Endothelial cell (in vitro differentiated cells): ENCODE measurements at regions not wholly inside any gene's neighbourhood (a gene's known extent, or its start where the extent isn't known, plus 50 kb on each side); places are given as distances from the start of the nearest gene placed in this dataset.
"Not testable (repeated sequence)": the region's sequence is repeated elsewhere in the genome, so short reads cannot be mapped to it uniquely, and the experiment has no call there.

Experiments used
- DNase-seq: peaks from one replicate; pipeline ENCODE4 v3.0.0; 2021; ENCODE audit warnings: low spot score
- H3K27ac Mint-ChIP-seq: one replicate; pipeline ENCODE4 v1.8.0; 2021; ENCODE audit warnings: mixed read lengths, inconsistent platforms; ENCODE audit not compliant: unreplicated experiment
- H3K27me3 Mint-ChIP-seq: one replicate; pipeline ENCODE4 v1.8.0; 2021; ENCODE audit warnings: mild to moderate bottlenecking, moderate library complexity, mixed read lengths, inconsistent platforms; ENCODE audit not compliant: unreplicated experiment
- H3K36me3 Mint-ChIP-seq: one replicate; pipeline ENCODE4 v1.8.0; 2021; ENCODE audit warnings: mild to moderate bottlenecking, low read depth, mixed read lengths, inconsistent platforms; ENCODE audit not compliant: unreplicated experiment
- H3K4me1 Mint-ChIP-seq: one replicate; pipeline ENCODE4 v1.8.0; 2021; ENCODE audit warnings: mild to moderate bottlenecking, mixed read lengths, inconsistent platforms; ENCODE audit not compliant: unreplicated experiment
- H3K4me3 Mint-ChIP-seq: one replicate; pipeline ENCODE4 v1.8.0; 2021; ENCODE audit warnings: mild to moderate bottlenecking, mixed read lengths, inconsistent platforms; ENCODE audit not compliant: unreplicated experiment
- H3K9me3 Mint-ChIP-seq: one replicate; pipeline ENCODE4 v1.8.0; 2021; ENCODE audit warnings: mixed read lengths, inconsistent platforms; ENCODE audit not compliant: unreplicated experiment
- CTCF ChIP-seq: fragments of 200-600 bp; sonication (generic); IDR thresholded peaks from one replicate; pipeline ENCODE4 v1.5.0; 2021; ENCODE audit warnings: antibody characterized with exemption; ENCODE audit not compliant: unreplicated experiment

- no peaks in the 10 kb centered on the region for H3K36me3 Mint-ChIP-seq
- no peak overlapping the region for H3K4me3 Mint-ChIP-seq
- no peaks in the 10 kb centered on the region for H3K27me3 Mint-ChIP-seq
- no peak for DNase-seq
- no peak for TF ChIP-seq CTCF
- no peaks in the 10 kb centered on the region for H3K9me3 Mint-ChIP-seq
- no peak overlapping the region for H3K27ac Mint-ChIP-seq
- H3K4me1 Mint-ChIP-seq, result no peaks in the 10 kb centered on the region
These were observed 241.3 kb upstream of the MAGEC2 start for GRCh38 chrX:142446349-142446748.

- DNase-seq, result no peak
- H3K36me3 Mint-ChIP-seq, result peaks cover 5% of the 10 kb centered on the region
- H3K4me3 Mint-ChIP-seq, result no peak overlapping the region
- no peak overlapping the region for H3K27ac Mint-ChIP-seq
- no peak for TF ChIP-seq CTCF
- no peaks in the 10 kb centered on the region for H3K9me3 Mint-ChIP-seq
- no peaks in the 10 kb centered on the region for H3K27me3 Mint-ChIP-seq
- no peaks in the 10 kb centered on the region for H3K4me1 Mint-ChIP-seq
These were observed 223.8 kb upstream of the MAGEC2 start for GRCh38 chrX:142428916-142429315.

GRCh38 chrX:142390998-142391397 lies 185.9 kb upstream of the MAGEC2 start:
- not testable (repeated sequence) for H3K4me3 Mint-ChIP-seq, H3K27me3 Mint-ChIP-seq, H3K4me1 Mint-ChIP-seq, DNase-seq, H3K27ac Mint-ChIP-seq, H3K36me3 Mint-ChIP-seq, H3K9me3 Mint-ChIP-seq

- no peaks in the 10 kb centered on the region for H3K27me3 Mint-ChIP-seq
- DNase-seq, result no peak
- no peak for TF ChIP-seq CTCF
- H3K4me3 Mint-ChIP-seq, result no peak overlapping the region
- no peak overlapping the region for H3K27ac Mint-ChIP-seq
- no peaks in the 10 kb centered on the region for H3K9me3 Mint-ChIP-seq
- no peaks in the 10 kb centered on the region for H3K4me1 Mint-ChIP-seq
- H3K36me3 Mint-ChIP-seq, result no peaks in the 10 kb centered on the region
These were observed 158.4 kb upstream of the MAGEC2 start for GRCh38 chrX:142363501-142363900.

GRCh38 chrX:142359331-142359730 lies 154.2 kb upstream of the MAGEC2 start:
- DNase-seq, result no peak
- no peaks in the 10 kb centered on the region for H3K4me1 Mint-ChIP-seq
- H3K27ac Mint-ChIP-seq, result no peak overlapping the region
- no peak for TF ChIP-seq CTCF
- no peaks in the 10 kb centered on the region for H3K36me3 Mint-ChIP-seq
- H3K27me3 Mint-ChIP-seq, result no peaks in the 10 kb centered on the region
- H3K9me3 Mint-ChIP-seq, result no peaks in the 10 kb centered on the region
- H3K4me3 Mint-ChIP-seq, result no peak overlapping the region

- no peaks in the 10 kb centered on the region for H3K4me1 Mint-ChIP-seq
- H3K27me3 Mint-ChIP-seq, result no peaks in the 10 kb centered on the region
- H3K4me3 Mint-ChIP-seq, result no peak overlapping the region
- no peak overlapping the region for H3K27ac Mint-ChIP-seq
- no peaks in the 10 kb centered on the region for H3K9me3 Mint-ChIP-seq
- no peak for DNase-seq
- no peaks in the 10 kb centered on the region for H3K36me3 Mint-ChIP-seq
- no peak for TF ChIP-seq CTCF
These were observed 122.1 kb upstream of the MAGEC2 start for GRCh38 chrX:142327182-142327581.
